ENCODE measurements at regions not wholly inside any gene's neighbourhood (a gene's known extent, or its start where the extent isn't known, plus 50 kb on each side); places are given as distances from the start of the nearest gene placed in this dataset.

GRCh38 chr10:43821103-43821502 lies 172.4 kb upstream of the ZNF32 start:
- BruUV-seq (replicated peaks): no TSS peak
- Histone ChIP-seq H3K27ac (no peak overlapping the region), H3K9me3 (ENCODE audit: insufficient read depth, low read depth) (no peaks in the 10 kb centered on the region), H3K4me3 (no peak overlapping the region), H3K9me2 (ENCODE audit: insufficient read depth) (no peaks in the 10 kb centered on the region), H3K4me2 (no peak overlapping the region), H3F3A (ENCODE audit: insufficient read depth, low read depth) (no peaks in the 10 kb centered on the region), H2AFZ (no peak overlapping the region), H4K20me1 (ENCODE audit: insufficient read depth) (no peaks in the 10 kb centered on the region; the same call in 1 of the 2 replicates), H3K79me2 (ENCODE audit: low read depth) (no peaks in the 10 kb centered on the region), H3K36me3 (ENCODE audit: low read depth) (no peaks in the 10 kb centered on the region), H3K4me1 (replicated peaks; ENCODE audit: insufficient read depth) (no peaks in the 10 kb centered on the region), H3K27me3 (ENCODE audit: insufficient read depth, low read depth) (peaks cover 71% of the 10 kb centered on the region)
- TF ChIP-seq CTCF (conservative IDR thresholded peaks at IDR 0.05) (no peak), EZH2 (IDR thresholded peaks at IDR 0.05; ENCODE audit: low read depth) (no peak)
- ChIA-PET CTCF (no interaction called here), POLR2A (ENCODE audit: unreplicated experiment) (no interaction called here)
- intact Hi-C loops (cut with micrococcal nuclease; ENCODE audit: unreplicated experiment): no loop called here
- no peak for DNase-seq

- POLR2A ChIA-PET (ENCODE audit: unreplicated experiment): no interaction called here
Observed at GRCh38 chr10:43820663-43821062, 172.0 kb upstream of the ZNF32 start.

GRCh38 chr10:43819464-43820230 lies 171.0 kb upstream of the ZNF32 start:
- Histone ChIP-seq H3K27ac (no peak overlapping the region), H3K4me2 (no peak overlapping the region), H3K4me1 (replicated peaks; ENCODE audit: insufficient read depth) (no peaks in the 10 kb centered on the region), H3F3A (ENCODE audit: insufficient read depth, low read depth) (no peaks in the 10 kb centered on the region), H3K36me3 (ENCODE audit: low read depth) (no peaks in the 10 kb centered on the region), H3K4me3 (no peak overlapping the region), H3K9me2 (ENCODE audit: insufficient read depth) (no peaks in the 10 kb centered on the region), H3K79me2 (ENCODE audit: low read depth) (no peaks in the 10 kb centered on the region), H3K9me3 (ENCODE audit: insufficient read depth, low read depth) (no peaks in the 10 kb centered on the region), H2AFZ (no peak overlapping the region), H3K27me3 (ENCODE audit: insufficient read depth, low read depth) (peaks cover 62% of the 10 kb centered on the region), H4K20me1 (ENCODE audit: insufficient read depth) (no peaks in the 10 kb centered on the region; the same call in 1 of the 2 replicates)
- ChIA-PET CTCF (no interaction called here), POLR2A (ENCODE audit: unreplicated experiment) (no interaction called here)
- BruUV-seq (replicated peaks): no TSS peak
- intact Hi-C loops (cut with micrococcal nuclease; ENCODE audit: unreplicated experiment): no loop called here
- DNase-seq: no peak
- TF ChIP-seq EZH2 (IDR thresholded peaks at IDR 0.05; ENCODE audit: low read depth) (no peak), CTCF (conservative IDR thresholded peaks at IDR 0.05) (no peak)

More at GRCh38 chr10:43820663-43821062, 172.0 kb upstream of the ZNF32 start:
- Histone ChIP-seq H3K9me3 (ENCODE audit: insufficient read depth, low read depth) (no peaks in the 10 kb centered on the region), H3F3A (ENCODE audit: insufficient read depth, low read depth) (no peaks in the 10 kb centered on the region), H3K4me3 (no peak overlapping the region), H3K4me1 (replicated peaks; ENCODE audit: insufficient read depth) (no peaks in the 10 kb centered on the region), H3K36me3 (ENCODE audit: low read depth) (no peaks in the 10 kb centered on the region), H2AFZ (no peak overlapping the region), H3K79me2 (ENCODE audit: low read depth) (no peaks in the 10 kb centered on the region), H3K4me2 (no peak overlapping the region), H3K27ac (no peak overlapping the region), H3K9me2 (ENCODE audit: insufficient read depth) (no peaks in the 10 kb centered on the region), H3K27me3 (ENCODE audit: insufficient read depth, low read depth) (peaks cover 71% of the 10 kb centered on the region), H4K20me1 (ENCODE audit: insufficient read depth) (no peaks in the 10 kb centered on the region; the same call in 1 of the 2 replicates)
- TF ChIP-seq CTCF (conservative IDR thresholded peaks at IDR 0.05) (no peak), EZH2 (IDR thresholded peaks at IDR 0.05; ENCODE audit: low read depth) (no peak)
- intact Hi-C loops (cut with micrococcal nuclease; ENCODE audit: unreplicated experiment): no loop called here
- no TSS peak for BruUV-seq (replicated peaks)
- DNase-seq: no peak
- CTCF ChIA-PET: no interaction called here

Measured in PC-9 (cell line).